Kidney epithelial cell (primary cell): ENCODE measurements at regions not wholly inside any gene's neighbourhood (a gene's known extent, or its start where the extent isn't known, plus 50 kb on each side); places are given as distances from the start of the nearest gene placed in this dataset.

Source experiments
- DNase-seq: peaks from one replicate; pipeline ENCODE4 v3.0.0-alpha.2; 2010; ENCODE audit warnings: low read depth
- H3K27me3 ChIP-seq: 2 replicates; pipeline ENCODE4 v1.6.0; 2011; ENCODE audit warnings: low read length; ENCODE audit not compliant: control insufficient read depth, insufficient read depth
- H3K36me3 ChIP-seq: 2 replicates; pipeline ENCODE4 v1.5.1; 2011; ENCODE audit warnings: low read length; ENCODE audit not compliant: control insufficient read depth, insufficient read depth
- H3K4me3 ChIP-seq: 2 replicates; pipeline ENCODE4 v1.5.1; 2011; ENCODE audit warnings: low read depth, mild to moderate bottlenecking, control low read depth, low read length
- TF ChIP-seq, protein P1 (sequence below): IDR thresholded peaks from 2 replicates; pipeline ENCODE4 v1.5.1; 2011; ENCODE audit warnings: mild to moderate bottlenecking, moderate library complexity, low read length, control low read depth, inconsistent platforms; ENCODE audit not compliant: insufficient read depth, poor library complexity, severe bottlenecking

DNA sequence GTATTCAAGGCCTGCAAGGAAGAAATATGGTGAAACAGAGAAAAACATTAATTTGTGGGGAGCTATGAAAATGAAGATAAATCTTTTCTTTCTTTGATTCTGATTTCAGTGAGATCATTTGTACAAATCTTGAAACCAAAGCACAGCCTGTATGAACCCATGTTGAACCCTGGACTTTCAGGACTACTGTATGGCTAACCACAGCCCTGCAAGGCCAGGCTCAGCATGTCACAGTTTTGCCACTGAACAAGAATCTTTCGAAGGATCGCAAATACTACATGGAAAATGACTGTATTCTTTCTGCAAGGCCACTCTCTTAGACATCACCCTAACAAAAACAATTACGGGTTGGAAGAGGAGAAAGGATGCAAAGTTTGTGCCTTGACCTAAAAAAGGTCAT lies 161.7 kb upstream of the MAF start:
- H3K36me3 ChIP-seq = no peaks in the 10 kb centered on the region
- TF ChIP-seq, protein P1, sequence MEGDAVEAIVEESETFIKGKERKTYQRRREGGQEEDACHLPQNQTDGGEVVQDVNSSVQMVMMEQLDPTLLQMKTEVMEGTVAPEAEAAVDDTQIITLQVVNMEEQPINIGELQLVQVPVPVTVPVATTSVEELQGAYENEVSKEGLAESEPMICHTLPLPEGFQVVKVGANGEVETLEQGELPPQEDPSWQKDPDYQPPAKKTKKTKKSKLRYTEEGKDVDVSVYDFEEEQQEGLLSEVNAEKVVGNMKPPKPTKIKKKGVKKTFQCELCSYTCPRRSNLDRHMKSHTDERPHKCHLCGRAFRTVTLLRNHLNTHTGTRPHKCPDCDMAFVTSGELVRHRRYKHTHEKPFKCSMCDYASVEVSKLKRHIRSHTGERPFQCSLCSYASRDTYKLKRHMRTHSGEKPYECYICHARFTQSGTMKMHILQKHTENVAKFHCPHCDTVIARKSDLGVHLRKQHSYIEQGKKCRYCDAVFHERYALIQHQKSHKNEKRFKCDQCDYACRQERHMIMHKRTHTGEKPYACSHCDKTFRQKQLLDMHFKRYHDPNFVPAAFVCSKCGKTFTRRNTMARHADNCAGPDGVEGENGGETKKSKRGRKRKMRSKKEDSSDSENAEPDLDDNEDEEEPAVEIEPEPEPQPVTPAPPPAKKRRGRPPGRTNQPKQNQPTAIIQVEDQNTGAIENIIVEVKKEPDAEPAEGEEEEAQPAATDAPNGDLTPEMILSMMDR = no peak
- DNase-seq = no peak
- no peak overlapping the region for H3K4me3 ChIP-seq
- H3K27me3 ChIP-seq = no peaks in the 10 kb centered on the region

DNA sequence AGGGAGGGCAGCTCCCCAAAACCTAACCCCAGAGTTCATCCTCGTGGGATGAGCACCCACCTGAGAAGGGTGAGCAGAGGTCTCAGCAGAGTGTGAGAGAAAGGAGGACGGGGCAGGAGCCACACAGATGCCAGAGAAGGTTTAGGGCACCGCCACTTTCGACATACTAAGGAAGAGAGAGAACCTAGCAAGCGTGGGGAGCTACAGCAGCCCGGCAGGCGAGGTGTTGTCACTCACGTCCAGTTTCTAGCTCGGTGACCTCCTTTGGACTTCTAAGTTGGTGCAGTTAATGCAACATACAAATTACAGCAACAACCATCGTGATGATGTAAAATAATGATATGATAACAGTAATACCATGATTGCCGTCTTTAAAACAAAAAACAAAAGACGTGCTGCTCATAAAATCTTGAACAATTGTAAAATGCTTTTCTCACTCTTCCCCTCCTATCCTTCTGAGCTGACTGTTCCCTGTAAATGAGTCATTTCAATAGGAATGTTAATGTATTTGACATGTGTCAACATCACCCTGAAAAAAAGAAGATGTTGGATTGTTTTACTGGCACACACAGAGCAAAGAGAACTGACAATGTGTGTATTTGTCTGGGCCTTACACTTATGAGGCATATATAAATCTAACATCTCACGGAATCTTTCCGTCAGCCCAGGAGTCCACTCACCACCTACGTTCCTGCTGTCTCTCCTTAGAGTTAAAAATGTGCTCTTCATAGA lies 158.2 kb upstream of the MAF start:
- TF ChIP-seq, protein P1 = no peak
- H3K27me3 ChIP-seq = no peaks in the 10 kb centered on the region
- H3K4me3 ChIP-seq = no peak overlapping the region
- no peaks in the 10 kb centered on the region for H3K36me3 ChIP-seq
- peak; percentile 16 for DNase-seq

DNA sequence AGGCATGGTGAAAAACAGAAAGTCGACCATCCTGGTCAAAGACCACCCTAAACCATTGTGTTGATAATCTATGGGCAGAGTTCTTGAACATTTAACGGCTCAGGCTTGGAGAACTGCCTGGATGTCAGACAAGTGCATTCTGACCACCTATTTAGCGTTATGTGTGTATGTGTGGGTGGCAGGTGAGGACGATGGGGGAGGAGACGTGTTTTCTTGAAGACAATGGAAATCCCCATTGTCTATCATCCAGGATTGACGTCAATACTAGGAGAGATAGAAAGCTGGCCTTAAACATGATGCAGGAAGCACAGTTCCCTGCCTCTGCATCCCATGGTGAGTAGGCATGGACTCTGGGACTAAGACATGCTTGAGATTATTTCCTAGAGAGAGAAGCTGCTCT lies 157.4 kb upstream of the MAF start:
- H3K36me3 ChIP-seq = no peaks in the 10 kb centered on the region
- TF ChIP-seq, protein P1 = no peak
- no peaks in the 10 kb centered on the region for H3K27me3 ChIP-seq
- H3K4me3 ChIP-seq = no peak overlapping the region
- no peak for DNase-seq

DNA sequence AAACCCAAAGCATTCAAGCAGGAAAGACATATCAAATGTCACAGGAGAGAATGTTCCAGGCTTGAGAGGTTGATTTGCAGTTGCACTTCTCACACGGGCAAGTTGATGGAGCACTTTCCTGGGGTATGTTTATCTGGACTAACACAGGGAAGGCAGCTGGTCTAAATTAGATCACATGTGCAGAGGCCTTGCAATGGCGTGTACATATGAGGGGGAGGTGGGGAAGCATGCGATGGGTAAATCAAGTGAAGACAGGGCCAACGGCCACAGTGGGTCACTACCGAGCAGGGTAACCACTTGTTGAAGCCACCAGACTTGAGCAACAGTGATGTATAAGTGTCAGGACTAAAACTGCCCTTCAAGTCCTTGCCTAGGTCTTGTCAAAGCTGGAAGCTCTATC lies 156.6 kb upstream of the MAF start:
- no peaks in the 10 kb centered on the region for H3K36me3 ChIP-seq
- TF ChIP-seq, protein P1 = no peak
- H3K27me3 ChIP-seq = no peaks in the 10 kb centered on the region
- H3K4me3 ChIP-seq = no peak overlapping the region
- no peak for DNase-seq

DNA sequence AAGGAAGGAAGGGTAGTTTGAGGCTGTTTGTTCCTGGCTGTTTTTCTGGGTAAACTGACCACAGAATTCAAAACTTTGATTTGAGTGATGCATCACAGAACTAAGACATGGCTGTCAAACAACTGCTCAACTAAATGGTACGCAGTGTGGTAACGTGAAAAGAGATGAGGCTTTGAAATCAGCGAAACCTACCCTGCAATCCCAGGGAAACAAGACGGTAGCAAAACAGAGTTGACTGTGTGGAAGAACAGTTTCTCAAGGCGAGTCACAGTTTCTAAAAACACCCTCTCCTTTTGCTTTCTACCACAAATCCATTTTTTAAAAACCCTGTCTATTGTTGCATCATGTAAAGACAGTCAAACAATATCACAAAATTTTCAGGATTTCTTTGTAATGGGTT lies 156.0 kb upstream of the MAF start:
- TF ChIP-seq, protein P1 = no peak
- no peak overlapping the region for H3K4me3 ChIP-seq
- no peak for DNase-seq
- H3K27me3 ChIP-seq = no peaks in the 10 kb centered on the region
- no peaks in the 10 kb centered on the region for H3K36me3 ChIP-seq

DNA sequence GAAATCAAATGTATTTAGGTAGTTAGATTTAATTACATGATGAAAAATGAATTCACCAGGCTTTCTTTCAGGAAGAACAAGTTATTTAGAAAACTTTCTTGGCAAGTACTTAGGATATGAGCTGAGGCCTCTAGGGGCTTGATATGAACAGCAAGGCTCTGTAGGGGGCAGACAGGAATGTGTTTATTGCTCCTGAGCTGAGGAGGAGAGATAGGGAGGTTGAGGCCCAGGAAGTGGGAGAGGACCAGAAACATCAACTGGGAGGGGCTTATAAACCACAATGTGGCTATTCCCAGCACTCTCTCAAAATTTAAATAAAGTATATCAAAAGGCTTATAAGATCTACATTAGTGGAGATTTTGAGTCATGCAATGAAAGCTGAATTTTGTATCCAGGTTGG lies 154.0 kb upstream of the MAF start:
- no peak for DNase-seq
- Histone ChIP-seq H3K36me3 (no peaks in the 10 kb centered on the region), H3K4me3 (no peak overlapping the region), H3K27me3 (no peaks in the 10 kb centered on the region)
- TF ChIP-seq, protein P1 = no peak
